ENCODE measurements at regions not wholly inside any gene's neighbourhood (a gene's known extent, or its start where the extent isn't known, plus 50 kb on each side); places are given as distances from the start of the nearest gene placed in this dataset.

GRCh38 chr16:51222016-51222415 lies 70.9 kb upstream of the SALL1 start:
- Histone ChIP-seq H3K14ac (replicated peaks; ENCODE audit: low read depth, low read length) (no peak overlapping the region), H4K8ac (ENCODE audit: low read depth in 2 of 2, low read length in 2 of 2) (no peak overlapping the region), H3K9ac (ENCODE audit: low read depth, low read length) (no peak overlapping the region), H3K36me3 (ENCODE audit: control insufficient read depth, insufficient read depth, low read length) (no peaks in the 10 kb centered on the region), H3K56ac (ENCODE audit: extremely low read depth, insufficient read depth, low read length) (no peak overlapping the region), H3K27ac (ENCODE audit: insufficient read depth, low read length) (no peak overlapping the region), H3K4me1 (ENCODE audit: control insufficient read depth, insufficient read depth, low read length) (no peaks in the 10 kb centered on the region), H3K79me1 (ENCODE audit: low read depth in 1 of 2, low read length in 2 of 2) (no peaks in the 10 kb centered on the region), H4K20me1 (ENCODE audit: insufficient read depth, low read length) (no peaks in the 10 kb centered on the region), H3K4me2 (ENCODE audit: low read depth, low read length) (no peak overlapping the region), H3K18ac (ENCODE audit: low read depth, low read length) (no peak overlapping the region), H3K9me3 (ENCODE audit: control insufficient read depth, insufficient read depth, low read length) (peaks cover 3% of the 10 kb centered on the region; the same call in 1 of the 2 replicates), H4K5ac (ENCODE audit: low read depth, low read length) (no peak overlapping the region), H3K23ac (ENCODE audit: low read depth, low read length) (no peak overlapping the region), H2BK120ac (ENCODE audit: low read depth, low read length) (no peak overlapping the region), H2BK20ac (ENCODE audit: low read depth, low read length) (no peak overlapping the region), H2AK9ac (replicated peaks; ENCODE audit: low read depth, low read length, poor library complexity) (no peak overlapping the region), H2BK5ac (ENCODE audit: low read depth, low read length, poor library complexity, severe bottlenecking) (no peak overlapping the region), H2BK15ac (ENCODE audit: low read depth, low read length) (no peak overlapping the region), H3K27me3 (ENCODE audit: control insufficient read depth, insufficient read depth, low read length) (no peaks in the 10 kb centered on the region), H3K4me3 (ENCODE audit: insufficient read depth, low read depth, low read length) (no peak overlapping the region), H3K9me1 (ENCODE audit: insufficient read depth, low read length) (no peaks in the 10 kb centered on the region), H4K91ac (ENCODE audit: insufficient read depth, low read depth, low read length) (no peak overlapping the region), H3K4ac (ENCODE audit: low read depth, low read length) (no peak overlapping the region), H2AK5ac (ENCODE audit: low read depth, low read length) (no peak overlapping the region), H2AFZ (replicated peaks; ENCODE audit: low read length, poor library complexity) (no peak overlapping the region)
- in situ Hi-C loops (cut with MboI; ENCODE audit: low sequenced_read_pairs) (no loop called here), dilution Hi-C loops (cut with HindIII; ENCODE audit: low sequenced_read_pairs, unreplicated experiment) (no loop called here), intact Hi-C loops (cut with micrococcal nuclease) (no loop called here)
- BruUV-seq (replicated peaks) = no TSS peak
- no CpG with 5 or more reads among the region's 6 CpGs for WGBS, 2 experiments (ENCODE audit: extremely low coverage in 2 of 2, insufficient read length in 1 of 2)
- DNase-seq (no peak), ATAC-seq (ENCODE audit: low read depth) (no peak)
- CTCF ChIA-PET = no interaction called here
- POLR2A ChIA-PET (ENCODE audit: unreplicated experiment) = no interaction called here
- TF ChIP-seq RAD21 (IDR thresholded peaks at IDR 0.05; ENCODE audit: low read length) (no peak), FOS (IDR thresholded peaks at IDR 0.05; ENCODE audit: low read depth, low read length) (no peak), BHLHE40 (IDR thresholded peaks at IDR 0.05; ENCODE audit: low read depth, low read length) (no peak), CHD1 (IDR thresholded peaks at IDR 0.05; ENCODE audit: low read depth, low read length) (no peak), POLR2A (IDR thresholded peaks at IDR 0.05; ENCODE audit: low read depth, low read length) (no peak), RFX5 (IDR thresholded peaks at IDR 0.05; ENCODE audit: low read depth, low read length) (no peak), CTCF (conservative IDR thresholded peaks at IDR 0.05; ENCODE audit: low read depth, low read length) (no peak), SMC3 (IDR thresholded peaks at IDR 0.05; ENCODE audit: low read depth, low read length) (no peak), MXI1 (IDR thresholded peaks at IDR 0.05; ENCODE audit: borderline replicate concordance, low read depth, low read length) (no peak), ELK1 (IDR thresholded peaks at IDR 0.05; ENCODE audit: borderline replicate concordance, low read depth, low read length) (no peak), RCOR1 (IDR thresholded peaks at IDR 0.05; ENCODE audit: insufficient replicate concordance, low read length) (no peak), MAFK (IDR thresholded peaks at IDR 0.05; ENCODE audit: low read depth, low read length) (no peak), CEBPB (IDR thresholded peaks at IDR 0.05; ENCODE audit: low read depth, low read length) (no peak), MAZ (IDR thresholded peaks at IDR 0.05; ENCODE audit: borderline replicate concordance, low read depth, low read length) (no peak), NFE2L2 (IDR thresholded peaks at IDR 0.05; ENCODE audit: low read depth, low read length) (no peak), USF2 (IDR thresholded peaks at IDR 0.05; ENCODE audit: low read depth, low read length) (no peak)

All from IMR-90 (cell line).